Activated CD8-positive, alpha-beta memory T cell treated with anti-CD3 and anti-CD28 coated beads for 4 hours (primary cell): ENCODE measurements at regions not wholly inside any gene's neighbourhood (a gene's known extent, or its start where the extent isn't known, plus 50 kb on each side); places are given as distances from the start of the nearest gene placed in this dataset.

Experiments
- DNase-seq, 2 donors: peaks; one replicate each; pipeline ENCODE4 v3.0.0-alpha.2; 2020; ENCODE audit warnings: low read depth in 2 of 2

DNA sequence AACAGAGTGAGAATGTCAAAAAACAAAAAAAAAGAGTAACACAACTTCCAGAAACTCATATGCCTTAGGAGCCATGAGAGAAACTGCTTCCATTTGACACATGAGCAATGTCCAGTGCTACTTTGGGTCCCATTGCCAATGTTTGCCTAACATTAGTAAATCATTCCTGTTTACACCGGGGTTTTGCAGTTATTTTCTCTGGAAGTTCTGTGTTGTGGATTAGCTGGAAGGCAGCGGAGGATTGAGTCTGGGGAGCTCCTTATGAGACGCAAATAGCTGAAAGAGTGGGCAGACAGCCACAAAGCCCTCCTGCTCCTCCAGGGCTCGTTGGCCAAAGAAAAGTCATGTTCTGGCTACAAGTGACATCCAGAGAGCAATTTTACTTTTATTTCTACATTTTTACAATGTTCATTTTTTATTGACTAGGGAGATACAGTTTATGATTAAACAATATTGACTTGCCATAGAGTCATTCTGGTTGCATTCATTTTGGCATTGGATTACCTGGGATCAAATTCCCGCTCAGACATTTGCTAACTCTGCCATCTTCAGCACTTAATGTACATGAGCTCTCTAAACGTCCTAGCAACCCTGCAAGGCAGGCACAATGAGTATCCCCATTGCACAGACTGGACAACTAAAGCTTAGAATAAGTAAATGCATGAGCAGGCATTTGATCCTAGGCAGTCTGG is 66.4 kb upstream of the GALNT2 start:
- no peak for DNase-seq

DNA sequence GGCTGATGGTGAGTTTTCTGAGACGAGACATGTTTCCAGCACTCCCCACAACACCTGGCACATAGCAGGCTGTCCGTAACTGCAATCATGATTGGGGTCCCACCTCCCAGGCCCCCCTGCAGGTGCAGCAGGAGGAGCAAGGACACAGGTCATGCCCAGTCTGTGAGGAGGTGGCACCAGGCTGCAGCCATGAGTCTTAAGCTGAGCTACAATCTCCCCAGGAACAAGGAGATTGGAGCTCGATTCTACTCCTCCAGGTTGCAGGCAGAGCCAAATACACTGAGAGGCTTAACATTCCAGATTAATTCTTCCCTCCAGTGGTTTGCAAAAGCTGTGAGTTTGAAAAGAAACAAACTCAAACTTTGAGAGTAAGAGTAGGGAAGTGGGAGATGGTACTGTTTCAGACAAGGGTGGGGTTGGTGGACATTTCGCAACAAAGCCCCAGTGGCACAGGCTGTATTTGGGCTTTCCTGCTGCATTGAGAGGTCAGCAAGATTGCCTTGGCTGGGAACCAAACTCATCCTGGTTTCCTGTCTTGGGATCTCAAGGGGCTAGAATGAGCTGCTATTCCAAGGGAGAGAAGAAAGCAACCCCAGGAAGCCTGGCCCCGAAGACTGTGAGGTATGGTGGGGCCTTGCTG is 64.8 kb upstream of the GALNT2 start:
- no peak for DNase-seq

DNA sequence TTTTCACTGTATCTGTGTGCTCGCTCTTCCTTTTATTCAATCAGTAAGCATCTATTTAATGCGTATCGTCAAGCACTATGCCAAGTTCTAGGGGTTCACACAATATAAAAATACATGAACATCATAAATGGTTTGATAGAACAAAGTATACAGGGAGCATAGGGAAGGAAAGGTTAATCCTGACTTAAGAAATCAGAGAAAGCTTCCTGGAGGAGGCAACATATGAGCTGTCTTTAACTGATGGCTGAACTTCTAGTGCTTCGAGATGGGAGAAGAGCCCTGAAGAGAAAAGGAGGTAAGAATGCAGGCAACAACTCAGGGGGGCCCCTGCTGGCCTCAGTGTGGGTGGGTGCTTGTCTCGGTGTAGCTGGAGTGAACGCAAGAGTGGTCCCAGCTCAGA is 63.6 kb upstream of the GALNT2 start:
- DNase-seq: no peak

DNA sequence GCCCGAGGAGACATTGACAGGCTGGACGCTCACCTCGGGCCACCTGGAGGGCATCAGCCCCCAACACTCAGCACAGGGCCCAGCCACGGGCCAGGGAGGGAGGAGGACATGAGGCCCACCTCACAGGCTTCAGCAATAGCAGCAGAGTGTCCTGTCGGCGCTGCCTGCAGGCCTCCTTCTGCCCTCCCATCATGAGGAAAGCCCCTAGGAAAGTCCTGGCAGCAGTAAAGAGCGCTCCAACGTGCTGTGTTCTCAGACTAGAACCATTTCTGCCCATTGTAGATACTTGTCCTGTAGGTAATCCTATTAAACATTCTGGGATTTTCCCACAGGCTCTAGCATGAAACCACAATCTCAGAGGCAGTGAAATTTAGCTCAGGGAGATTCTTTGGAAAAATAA is 62.0 kb upstream of the GALNT2 start:
- DNase-seq: no peak

DNA sequence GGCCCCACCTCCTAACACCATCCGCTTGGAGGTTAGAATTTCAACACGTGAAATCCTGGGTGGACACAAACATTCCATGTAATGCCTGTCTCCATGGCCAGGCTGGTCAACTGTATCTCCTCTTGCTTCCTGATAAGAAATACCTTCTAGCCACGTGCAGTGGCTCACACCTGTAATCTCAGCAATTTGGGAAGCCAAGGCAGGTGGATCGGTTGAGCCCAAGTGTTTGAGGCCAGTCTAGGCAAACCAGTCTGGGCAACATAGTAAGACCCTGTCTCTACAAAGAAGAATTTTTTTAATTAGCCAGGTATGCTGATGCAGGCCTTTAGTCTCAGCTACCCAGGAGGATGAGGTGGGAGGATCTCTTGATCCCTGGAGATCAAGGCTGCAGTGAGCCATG is 58.3 kb upstream of the GALNT2 start:
- no peak for DNase-seq

DNA sequence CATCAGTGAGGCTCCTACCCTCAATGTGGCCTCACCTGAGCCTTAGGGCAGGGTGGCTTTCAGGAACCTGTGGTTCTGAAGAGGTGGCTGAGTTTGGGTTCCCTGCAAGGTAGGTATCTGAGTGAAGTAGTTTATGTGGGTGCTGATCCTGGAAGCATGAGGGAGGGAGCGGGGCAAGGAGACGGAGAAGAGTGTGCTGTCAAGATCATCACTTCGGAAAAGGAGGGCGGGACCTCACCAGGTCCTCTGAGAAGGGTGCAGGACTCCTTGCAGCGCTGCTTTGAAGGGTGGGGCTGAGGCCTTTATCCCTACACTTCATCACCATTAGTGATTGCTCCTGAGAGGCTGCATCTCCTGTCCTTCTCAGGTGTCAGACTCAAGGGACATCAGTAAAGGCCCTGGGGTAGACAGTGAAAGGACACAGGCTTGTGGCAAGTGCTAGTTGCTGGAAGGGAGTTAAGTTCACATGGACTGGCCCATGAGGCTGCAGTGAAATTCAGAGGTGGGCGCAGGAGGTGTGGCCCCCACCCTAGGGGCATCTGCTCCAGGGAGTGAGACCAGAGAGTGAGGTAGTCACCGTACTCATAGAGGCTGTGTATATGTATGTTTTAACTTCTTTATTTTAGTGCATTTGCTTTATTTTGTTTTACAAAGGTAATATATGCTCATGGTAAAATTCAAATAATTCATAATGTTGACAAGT is 57.3 kb upstream of the GALNT2 start:
- DNase-seq: no peak

DNA sequence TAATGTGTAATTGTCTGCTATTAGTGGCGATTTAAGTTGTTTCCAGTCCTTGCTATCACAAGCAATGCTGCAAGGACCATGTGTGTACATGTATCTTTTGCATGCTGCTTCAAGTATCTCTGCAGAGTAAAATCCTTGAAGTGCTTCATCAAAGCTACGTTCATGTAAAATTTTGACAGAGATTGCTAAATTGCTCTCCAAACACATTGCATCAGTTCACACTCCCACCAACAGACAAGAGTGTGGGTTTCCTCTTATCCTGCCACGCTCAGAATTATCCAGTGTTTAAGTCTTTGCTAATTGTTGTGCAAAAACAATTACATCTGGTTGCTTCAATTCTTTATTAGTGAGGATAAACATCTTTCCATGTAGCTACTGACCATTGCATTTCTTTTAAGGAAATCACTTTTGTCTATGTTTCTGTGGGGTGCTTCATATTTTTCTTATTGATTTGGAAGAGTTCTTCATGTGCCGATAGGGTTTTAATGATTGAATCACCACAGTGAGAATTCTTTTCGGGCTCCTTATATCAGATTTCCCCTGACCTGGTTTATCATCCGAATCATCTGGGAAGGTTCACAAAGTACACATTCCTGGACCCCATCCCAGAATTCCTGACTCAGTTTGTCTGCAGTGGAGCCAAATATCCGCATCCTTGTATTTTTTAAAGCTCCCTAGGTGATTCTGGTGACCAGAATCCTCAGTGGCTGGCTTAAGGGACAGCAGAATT is 56.3 kb upstream of the GALNT2 start:
- no peak for DNase-seq

DNA sequence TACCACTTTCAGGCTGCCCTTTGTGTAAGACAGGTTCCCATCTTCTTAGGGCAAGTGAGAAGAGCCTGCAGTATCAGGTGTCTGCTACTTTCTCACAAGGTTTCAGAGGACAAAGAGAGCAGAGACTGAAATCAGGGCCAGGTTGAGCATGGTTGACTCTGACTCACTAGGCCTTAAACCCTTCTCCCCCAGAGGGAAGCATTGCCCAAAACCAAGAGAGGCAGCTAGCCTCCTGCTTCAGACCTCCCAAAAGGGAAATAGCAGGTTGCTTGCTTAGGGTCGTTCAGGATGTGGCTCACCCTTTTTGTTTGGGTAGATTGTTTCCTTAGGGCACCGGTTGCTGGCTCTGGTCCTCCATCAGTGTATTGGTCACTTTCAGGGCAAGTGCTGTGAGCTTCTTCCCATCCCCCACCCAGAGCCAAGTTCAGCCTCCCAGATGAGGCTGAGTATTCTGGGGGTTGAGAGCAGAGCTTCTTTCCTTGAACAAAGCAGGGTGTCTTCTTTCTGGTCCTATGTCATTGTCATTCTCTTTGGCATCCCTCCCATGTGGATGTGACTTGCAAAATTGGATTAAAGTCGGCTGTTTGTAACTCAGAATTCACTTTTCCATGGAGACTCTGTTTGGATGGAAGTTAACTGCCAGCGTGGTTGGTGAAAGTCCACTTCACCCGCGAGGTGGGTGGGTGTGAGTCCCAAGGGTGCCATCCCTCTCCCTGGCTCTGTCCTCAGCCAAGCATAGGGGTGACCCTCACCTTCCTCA is 55.5 kb upstream of the GALNT2 start:
- DNase-seq: no peak

DNA sequence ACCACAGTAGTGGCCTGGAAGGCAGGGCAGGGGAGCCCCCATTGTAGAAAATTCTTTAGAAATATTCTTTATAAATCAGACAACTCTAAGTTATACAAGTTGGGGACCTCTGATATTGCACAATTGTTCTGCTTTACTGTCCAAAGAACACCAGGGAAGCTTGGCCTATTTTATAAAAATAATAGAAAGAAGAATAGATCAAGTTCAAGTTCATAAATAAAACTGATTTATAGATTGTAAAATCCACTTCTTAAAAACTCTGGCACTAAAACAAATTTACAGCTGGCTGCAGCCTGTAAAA is 55.0 kb upstream of the GALNT2 start:
- no peak for DNase-seq

DNA sequence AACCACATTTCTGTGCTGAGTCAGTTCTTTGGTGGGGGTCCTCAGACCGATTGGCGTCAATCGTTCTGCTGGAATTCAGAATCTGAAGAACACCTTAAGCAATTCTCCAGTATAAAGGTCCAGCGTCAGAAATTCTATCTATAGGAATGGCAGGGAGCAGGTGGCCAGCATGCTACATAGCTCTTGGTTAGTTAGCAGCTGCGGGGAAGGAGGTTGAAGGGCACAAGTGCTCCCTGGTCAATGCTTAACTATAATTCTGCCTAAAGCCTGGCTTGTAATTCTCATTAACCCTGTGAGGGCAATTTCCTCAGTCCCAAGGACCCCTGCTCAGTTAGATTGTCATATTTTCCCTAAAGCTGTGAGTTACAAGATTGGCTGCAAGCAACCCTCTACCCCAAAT is 54.3 kb upstream of the GALNT2 start:
- DNase-seq: no peak

DNA sequence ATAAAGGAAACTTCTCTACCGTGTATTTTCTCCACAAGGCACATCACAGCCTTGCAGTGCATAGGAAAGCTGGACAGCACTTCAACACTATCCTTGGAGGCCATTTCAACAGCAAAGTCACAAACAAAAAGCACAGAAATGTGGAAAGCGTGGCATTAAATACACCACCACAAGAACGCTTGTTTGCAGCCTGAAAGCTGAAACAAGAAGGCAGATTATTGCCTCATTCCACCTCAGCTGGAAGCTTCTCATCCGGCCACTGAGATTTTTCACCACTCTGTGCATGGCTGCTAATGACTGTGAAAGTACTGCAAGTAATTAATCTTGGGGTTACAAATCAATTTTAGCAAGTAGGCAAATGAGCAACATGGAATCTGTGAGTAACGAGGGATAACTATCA is 50.9 kb upstream of the GALNT2 start:
- no peak for DNase-seq
